ENCODE measurements at regions not wholly inside any gene's neighbourhood (a gene's known extent, or its start where the extent isn't known, plus 50 kb on each side); places are given as distances from the start of the nearest gene placed in this dataset.

GRCh38 chr2:22444281-22444680 is 940.7 kb upstream of the KLHL29 start:
- TF ChIP-seq CTCF (IDR thresholded peaks at IDR 0.05; ENCODE audit: low read depth, low read length, poor library complexity, severe bottlenecking), result no peak
- no peak for TF ChIP-seq EZH2phosphoT487 (IDR thresholded peaks at IDR 0.05; ENCODE audit: borderline replicate concordance, low read length)
